ENCODE measurements at regions not wholly inside any gene's neighbourhood (a gene's known extent, or its start where the extent isn't known, plus 50 kb on each side); places are given as distances from the start of the nearest gene placed in this dataset.

DNA sequence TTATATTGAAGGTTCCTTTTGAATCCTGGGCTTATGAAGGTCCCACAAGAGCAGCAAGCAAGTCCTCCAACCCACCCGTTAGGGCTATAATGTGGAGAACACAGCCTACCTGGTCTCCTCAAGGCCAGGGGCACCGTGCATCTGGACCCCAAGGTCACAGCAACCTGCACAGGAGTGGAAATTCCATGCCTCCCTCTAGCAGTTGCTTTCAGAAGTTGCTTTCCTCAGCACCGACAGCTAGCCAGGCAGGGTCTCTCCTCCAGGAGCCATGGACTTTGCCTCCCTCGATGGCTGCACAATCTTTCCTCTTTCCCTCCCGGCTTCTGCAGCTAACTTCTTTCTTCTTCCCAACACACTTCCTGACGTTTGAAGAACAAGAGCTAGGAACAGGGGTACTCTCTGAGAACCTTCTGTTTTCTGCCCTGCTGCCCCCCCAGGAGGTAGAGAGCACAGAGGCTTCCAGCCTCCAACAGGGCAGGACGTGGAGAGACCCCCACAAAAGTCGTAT lies 149.8 kb downstream of the PTPN20 start:
- TF ChIP-seq, protein P1, sequence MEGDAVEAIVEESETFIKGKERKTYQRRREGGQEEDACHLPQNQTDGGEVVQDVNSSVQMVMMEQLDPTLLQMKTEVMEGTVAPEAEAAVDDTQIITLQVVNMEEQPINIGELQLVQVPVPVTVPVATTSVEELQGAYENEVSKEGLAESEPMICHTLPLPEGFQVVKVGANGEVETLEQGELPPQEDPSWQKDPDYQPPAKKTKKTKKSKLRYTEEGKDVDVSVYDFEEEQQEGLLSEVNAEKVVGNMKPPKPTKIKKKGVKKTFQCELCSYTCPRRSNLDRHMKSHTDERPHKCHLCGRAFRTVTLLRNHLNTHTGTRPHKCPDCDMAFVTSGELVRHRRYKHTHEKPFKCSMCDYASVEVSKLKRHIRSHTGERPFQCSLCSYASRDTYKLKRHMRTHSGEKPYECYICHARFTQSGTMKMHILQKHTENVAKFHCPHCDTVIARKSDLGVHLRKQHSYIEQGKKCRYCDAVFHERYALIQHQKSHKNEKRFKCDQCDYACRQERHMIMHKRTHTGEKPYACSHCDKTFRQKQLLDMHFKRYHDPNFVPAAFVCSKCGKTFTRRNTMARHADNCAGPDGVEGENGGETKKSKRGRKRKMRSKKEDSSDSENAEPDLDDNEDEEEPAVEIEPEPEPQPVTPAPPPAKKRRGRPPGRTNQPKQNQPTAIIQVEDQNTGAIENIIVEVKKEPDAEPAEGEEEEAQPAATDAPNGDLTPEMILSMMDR (IDR thresholded peaks at IDR 0.05), result no peak
- no peak for TF ChIP-seq POLR2A (IDR thresholded peaks at IDR 0.05)
